CD1c-positive myeloid dendritic cell (primary cell): ENCODE measurements at regions not wholly inside any gene's neighbourhood (a gene's known extent, or its start where the extent isn't known, plus 50 kb on each side); places are given as distances from the start of the nearest gene placed in this dataset.
"Not testable (repeated sequence)": the region's sequence is repeated elsewhere in the genome, so short reads cannot be mapped to it uniquely, and the experiment has no call there.

Source experiments
- DNase-seq: peaks from one replicate; pipeline ENCODE4 v3.0.0-alpha.2; 2016; ENCODE audit errors: extremely low spot score

GRCh38 chr4:83922402-83922801 lies 386.5 kb downstream of the GPAT3 start:
- DNase-seq = no peak

- no peak for DNase-seq
These were observed 385.2 kb downstream of the GPAT3 start for GRCh38 chr4:83921124-83921523.

- no peak for DNase-seq
These were observed 384.5 kb downstream of the GPAT3 start for GRCh38 chr4:83920375-83920774.

GRCh38 chr4:83917572-83917971 lies 381.7 kb downstream of the GPAT3 start:
- DNase-seq = no peak

- no peak for DNase-seq
These were observed 374.8 kb downstream of the GPAT3 start for GRCh38 chr4:83910693-83911092.

GRCh38 chr4:83906561-83906960 lies 370.7 kb downstream of the GPAT3 start:
- DNase-seq = no peak

- no peak for DNase-seq
These were observed 370.0 kb downstream of the GPAT3 start for GRCh38 chr4:83905952-83906351.

GRCh38 chr4:83903740-83904139 lies 367.8 kb downstream of the GPAT3 start:
- not testable (repeated sequence) for DNase-seq

- no peak for DNase-seq
These were observed 358.9 kb downstream of the GPAT3 start for GRCh38 chr4:83894831-83895230.

- no peak for DNase-seq
These were observed 354.9 kb downstream of the GPAT3 start for GRCh38 chr4:83890816-83891215.

GRCh38 chr4:83890231-83890630 lies 354.3 kb downstream of the GPAT3 start:
- DNase-seq = no peak

GRCh38 chr4:83889802-83890201 lies 353.9 kb downstream of the GPAT3 start:
- DNase-seq = no peak

GRCh38 chr4:83885256-83886182 lies 349.6 kb downstream of the GPAT3 start:
- no peak for DNase-seq

GRCh38 chr4:83876047-83876446 lies 340.1 kb downstream of the GPAT3 start:
- no peak for DNase-seq

GRCh38 chr4:83875437-83875836 lies 339.5 kb downstream of the GPAT3 start:
- no peak for DNase-seq

GRCh38 chr4:83873996-83874395 lies 338.1 kb downstream of the GPAT3 start:
- DNase-seq = no peak

- DNase-seq = no peak
These were observed 334.5 kb downstream of the GPAT3 start for GRCh38 chr4:83870328-83870950.

GRCh38 chr4:83866834-83867621 lies 331.1 kb downstream of the GPAT3 start:
- DNase-seq = no peak

- no peak for DNase-seq
These were observed 329.7 kb downstream of the GPAT3 start for GRCh38 chr4:83865417-83866150.

GRCh38 chr4:83864097-83864817 lies 328.3 kb downstream of the GPAT3 start:
- no peak for DNase-seq

- DNase-seq = no peak
These were observed 326.6 kb downstream of the GPAT3 start for GRCh38 chr4:83862471-83862870.
